BJ (cell line): ENCODE measurements at regions not wholly inside any gene's neighbourhood (a gene's known extent, or its start where the extent isn't known, plus 50 kb on each side); places are given as distances from the start of the nearest gene placed in this dataset.
"Not testable (repeated sequence)": the region's sequence is repeated elsewhere in the genome, so short reads cannot be mapped to it uniquely, and the experiment has no call there.

ENCODE experiments used
- CTCF ChIA-PET: fragments of 350-600 bp; formaldehyde crosslinking; extraction: SDS; loops from one replicate; lab custom pipeline; 2021; ENCODE audit warnings: antibody characterized with exemption, inconsistent platforms; lab: Yijun Ruan, JAX
- POLR2A ChIA-PET: fragments of 300-600 bp; sonication (Branson Sonifier 250); formaldehyde crosslinking; extraction: SDS; loops from one replicate; lab custom pipeline; 2021; ENCODE audit warnings: antibody characterized with exemption; lab: Charles Lee
- DNase-seq: peaks from one replicate; pipeline ENCODE4 v3.0.0-alpha.2; 2011; ENCODE audit warnings: low read depth
- H3K27me3 ChIP-seq: 2 replicates; pipeline ENCODE4 v1.6.0; 2011; ENCODE audit warnings: low read length; ENCODE audit not compliant: control insufficient read depth, insufficient read depth
- H3K36me3 ChIP-seq: 2 replicates; pipeline ENCODE4 v1.5.1; 2011; ENCODE audit warnings: low read length; ENCODE audit not compliant: control insufficient read depth, insufficient read depth
- H3K4me3 ChIP-seq: 2 replicates; pipeline ENCODE4 v1.5.1; 2011; ENCODE audit warnings: low read depth, mild to moderate bottlenecking, control low read depth, low read length
- TF ChIP-seq, protein P1 (sequence below): IDR thresholded peaks from 2 replicates; pipeline ENCODE4 v1.5.1; 2011; ENCODE audit warnings: low read depth, mild to moderate bottlenecking, control low read depth, inconsistent platforms, low read length, moderate library complexity; ENCODE audit not compliant: insufficient read depth

DNA sequence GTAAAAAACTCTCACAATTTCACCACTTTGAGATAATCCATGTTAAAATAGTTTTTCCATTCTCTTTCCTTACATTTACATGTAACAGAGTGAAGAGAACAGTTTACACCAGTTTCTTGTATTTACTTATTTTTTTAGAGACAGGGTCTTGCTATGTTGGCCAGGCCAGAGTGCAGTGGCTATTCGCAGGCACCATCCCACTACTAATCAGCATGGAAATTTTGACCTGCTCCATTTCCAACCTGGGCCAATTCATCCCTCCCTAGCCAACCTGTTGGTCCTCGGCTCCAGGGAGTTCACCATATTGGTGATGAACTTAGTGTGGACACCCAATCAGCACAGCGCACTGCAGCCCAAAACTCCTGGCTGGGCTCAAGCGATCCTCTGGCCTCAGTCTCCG lies 74.1 kb downstream of the LYZL2 start:
- ChIA-PET POLR2A (no interaction called here), CTCF (interaction anchor here (0.6 to 3.3 kb wide), 2 partner anchors 13 to 26 kb away, joined by 3 to 14 read pairs; no protein-coding TSS in a partner anchor)
- H3K36me3 ChIP-seq, result no peaks in the 10 kb centered on the region
- TF ChIP-seq, protein P1, sequence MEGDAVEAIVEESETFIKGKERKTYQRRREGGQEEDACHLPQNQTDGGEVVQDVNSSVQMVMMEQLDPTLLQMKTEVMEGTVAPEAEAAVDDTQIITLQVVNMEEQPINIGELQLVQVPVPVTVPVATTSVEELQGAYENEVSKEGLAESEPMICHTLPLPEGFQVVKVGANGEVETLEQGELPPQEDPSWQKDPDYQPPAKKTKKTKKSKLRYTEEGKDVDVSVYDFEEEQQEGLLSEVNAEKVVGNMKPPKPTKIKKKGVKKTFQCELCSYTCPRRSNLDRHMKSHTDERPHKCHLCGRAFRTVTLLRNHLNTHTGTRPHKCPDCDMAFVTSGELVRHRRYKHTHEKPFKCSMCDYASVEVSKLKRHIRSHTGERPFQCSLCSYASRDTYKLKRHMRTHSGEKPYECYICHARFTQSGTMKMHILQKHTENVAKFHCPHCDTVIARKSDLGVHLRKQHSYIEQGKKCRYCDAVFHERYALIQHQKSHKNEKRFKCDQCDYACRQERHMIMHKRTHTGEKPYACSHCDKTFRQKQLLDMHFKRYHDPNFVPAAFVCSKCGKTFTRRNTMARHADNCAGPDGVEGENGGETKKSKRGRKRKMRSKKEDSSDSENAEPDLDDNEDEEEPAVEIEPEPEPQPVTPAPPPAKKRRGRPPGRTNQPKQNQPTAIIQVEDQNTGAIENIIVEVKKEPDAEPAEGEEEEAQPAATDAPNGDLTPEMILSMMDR, result no peak
- H3K27me3 ChIP-seq, result no peaks in the 10 kb centered on the region
- DNase-seq, result no peak
- no peak overlapping the region for H3K4me3 ChIP-seq

DNA sequence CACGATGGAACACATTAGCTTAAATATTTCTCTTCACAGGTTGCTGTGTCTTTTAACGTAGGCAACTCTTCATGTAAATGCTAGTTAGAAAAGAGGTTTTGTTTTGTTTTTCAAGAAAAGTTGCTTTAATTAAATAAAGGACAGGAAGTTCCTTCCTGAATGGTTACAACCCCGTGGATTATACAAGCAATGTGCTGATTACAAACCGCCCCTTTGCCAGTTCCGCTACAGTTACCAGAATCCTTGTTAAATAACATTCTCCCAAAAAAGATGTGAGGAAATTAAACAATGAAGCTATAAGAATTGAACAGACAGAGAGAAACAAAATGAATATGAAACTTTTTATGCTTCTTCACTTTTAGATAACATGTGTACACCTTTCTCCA lies 75.1 kb downstream of the LYZL2 start:
- TF ChIP-seq, protein P1, result no peak
- Histone ChIP-seq H3K4me3 (no peak overlapping the region), H3K36me3 (no peaks in the 10 kb centered on the region), H3K27me3 (no peaks in the 10 kb centered on the region)
- no peak for DNase-seq
- ChIA-PET CTCF (interaction anchor here (1.2 to 3.3 kb wide), 5 partner anchors 17 to 162 kb away, joined by 3 to 14 read pairs (median 3); no protein-coding TSS in a partner anchor), POLR2A (no interaction called here)

DNA sequence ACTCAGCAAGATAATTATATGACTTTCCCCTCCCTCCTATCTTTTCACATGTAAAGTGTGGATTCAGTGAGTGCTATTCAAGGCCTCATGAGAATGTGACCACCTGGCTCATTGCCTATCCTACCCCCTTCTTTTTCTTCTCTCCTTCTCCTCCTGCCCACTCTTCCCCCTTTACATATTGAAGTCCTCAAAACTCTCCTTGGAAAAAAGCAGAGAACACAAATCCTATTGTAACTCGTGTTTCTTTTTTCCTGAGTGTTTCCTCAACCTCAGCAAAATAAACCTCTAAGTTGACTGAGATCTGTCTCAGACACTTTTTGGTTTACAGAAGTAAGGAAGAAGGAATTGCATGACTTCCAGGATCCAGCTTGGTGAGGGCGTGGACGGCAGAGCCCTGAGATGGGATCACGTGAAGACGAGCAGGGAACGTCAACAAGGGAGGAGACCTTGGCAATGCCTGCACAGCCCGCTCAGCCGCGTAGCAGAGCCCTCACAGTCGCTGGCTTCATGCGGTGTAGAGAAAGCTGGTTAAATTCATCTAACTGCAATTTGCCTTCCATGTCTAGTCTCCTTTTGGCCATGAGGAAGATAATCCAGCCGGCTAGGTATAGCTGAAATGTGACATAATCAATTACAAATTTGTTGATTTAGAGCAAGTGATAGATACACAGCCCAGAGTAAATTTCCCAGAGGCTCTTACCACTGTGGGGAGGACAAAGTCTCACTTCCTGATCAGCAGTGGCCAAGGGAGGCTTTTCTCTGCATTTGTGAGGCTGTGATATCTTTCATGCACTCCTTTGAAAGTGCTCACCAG lies 75.7 kb downstream of the LYZL2 start:
- Histone ChIP-seq H3K4me3 (peak overlapping the region; percentile 1; the same call in 1 of the 2 replicates), H3K36me3 (no peaks in the 10 kb centered on the region), H3K27me3 (no peaks in the 10 kb centered on the region)
- DNase-seq, result peak; percentile 20
- ChIA-PET POLR2A (no interaction called here), CTCF (interaction anchor here (1.1 to 3.3 kb wide), 7 partner anchors 16 to 162 kb away, joined by 3 to 14 read pairs (median 4); no protein-coding TSS in a partner anchor)
- TF ChIP-seq, protein P1, result no peak

DNA sequence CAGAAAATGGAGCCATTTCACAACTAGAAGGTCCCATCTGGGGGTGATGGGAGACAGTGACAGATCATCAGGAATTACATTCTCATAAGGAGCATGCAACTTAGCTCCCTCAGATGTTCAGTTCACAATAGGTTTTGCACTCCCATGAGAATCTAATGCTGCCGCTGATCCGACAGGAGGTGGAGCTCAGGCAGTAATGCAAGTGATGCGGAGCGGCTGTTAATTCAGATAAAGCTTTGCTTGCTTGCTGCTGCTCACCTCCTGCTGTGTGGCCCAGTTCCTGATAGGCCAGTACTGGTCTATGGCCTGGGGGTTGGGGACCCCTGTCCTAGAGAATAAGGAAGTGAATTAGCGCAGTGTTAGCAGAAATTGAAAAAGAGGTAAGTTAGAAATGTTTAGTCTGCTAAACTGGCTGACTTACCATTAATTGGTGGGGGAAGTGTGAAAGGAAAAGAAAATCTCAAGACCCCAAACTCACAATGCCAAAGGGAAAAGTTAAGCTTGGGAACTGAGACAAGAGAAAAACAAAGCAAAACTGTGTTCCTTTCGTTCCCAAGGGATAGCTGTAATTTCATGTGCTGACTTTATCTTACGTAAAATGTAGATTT lies 76.4 kb downstream of the LYZL2 start:
- no peak for DNase-seq
- ChIA-PET POLR2A (no interaction called here), CTCF (interaction anchor here (1.1 to 3.3 kb wide), 7 partner anchors 15 to 161 kb away, joined by 3 to 14 read pairs (median 4); no protein-coding TSS in a partner anchor)
- Histone ChIP-seq H3K4me3 (no peak overlapping the region), H3K27me3 (no peaks in the 10 kb centered on the region), H3K36me3 (no peaks in the 10 kb centered on the region)
- TF ChIP-seq, protein P1, result no peak

DNA sequence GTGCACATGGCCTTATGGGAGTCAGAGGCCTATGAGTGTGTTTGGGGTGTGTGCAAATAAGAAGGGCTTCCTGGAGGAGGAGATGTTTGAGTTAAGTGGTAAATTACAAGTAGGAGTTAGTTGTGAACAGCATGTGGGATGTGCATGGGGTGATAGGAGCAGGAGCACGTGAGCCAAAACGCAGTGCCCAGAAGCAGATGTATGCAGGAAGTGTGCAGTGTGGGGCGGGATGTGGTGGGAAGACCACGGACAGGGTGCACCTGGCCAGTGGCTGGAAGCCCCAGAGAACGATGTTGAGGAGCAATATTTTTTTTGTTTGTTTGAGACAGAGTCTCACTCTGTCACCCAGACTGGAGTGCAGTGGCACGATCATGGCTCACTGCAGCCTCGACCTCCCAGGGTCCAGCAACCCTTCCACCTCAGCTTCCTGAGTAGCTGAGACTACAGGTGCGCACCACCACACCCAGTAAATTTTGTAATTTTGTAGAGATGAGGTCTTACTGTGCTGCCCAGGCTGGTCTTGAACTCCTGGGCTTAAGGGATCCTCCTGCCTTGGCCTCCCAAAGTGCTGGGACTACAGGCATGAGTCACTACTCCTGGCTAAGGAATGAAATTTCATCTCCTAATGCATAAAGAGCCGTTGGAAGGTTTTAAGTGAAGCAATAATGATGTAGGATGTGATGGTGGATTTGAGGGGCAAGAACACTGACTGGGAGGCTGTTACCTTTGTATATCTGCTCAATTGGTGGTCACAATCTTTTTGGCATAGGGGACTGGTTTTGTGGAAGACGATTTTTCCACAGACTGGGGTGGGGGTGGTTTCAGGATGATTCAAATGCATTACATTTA lies 78.4 kb downstream of the LYZL2 start:
- Histone ChIP-seq H3K4me3 (no peak overlapping the region), H3K27me3 (no peaks in the 10 kb centered on the region), H3K36me3 (no peaks in the 10 kb centered on the region)
- TF ChIP-seq, protein P1, result no peak
- CTCF ChIA-PET, result interaction anchor here (1.0 to 2.0 kb wide), 2 partner anchors 15 to 38 kb away, joined by 3 to 6 read pairs; no protein-coding TSS in a partner anchor
- DNase-seq, result no peak
- POLR2A ChIA-PET, result no interaction called here

DNA sequence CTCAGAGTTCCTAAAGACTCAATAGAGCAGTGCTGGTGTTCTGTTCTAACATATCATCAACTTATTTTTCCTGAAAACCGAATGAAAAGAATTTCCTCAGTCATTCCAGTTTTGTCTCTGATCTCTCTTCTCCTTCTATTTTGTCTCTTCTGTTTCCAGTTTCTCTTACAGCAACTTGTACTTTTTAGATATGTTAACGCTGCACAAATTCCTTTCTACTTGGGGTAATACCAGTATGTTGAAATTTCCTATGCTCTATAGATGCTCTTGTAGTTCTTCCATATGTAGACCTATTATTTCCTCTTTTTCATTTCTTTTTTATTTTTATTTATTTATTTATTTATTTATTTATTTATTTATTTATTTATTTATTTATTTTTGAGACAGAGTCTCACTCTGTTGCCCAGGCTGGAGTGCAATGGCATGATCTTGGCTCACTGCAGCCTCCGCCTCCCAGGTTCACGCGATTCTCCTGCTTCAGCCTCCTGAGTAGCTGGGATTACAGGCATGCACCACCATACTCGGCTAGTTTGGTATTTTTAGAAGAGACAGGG lies 80.3 kb downstream of the LYZL2 start:
- POLR2A ChIA-PET, CTCF ChIA-PET, H3K36me3 ChIP-seq, DNase-seq, H3K4me3 ChIP-seq, H3K27me3 ChIP-seq: not testable (repeated sequence)
